ENCODE measurements at regions not wholly inside any gene's neighbourhood (a gene's known extent, or its start where the extent isn't known, plus 50 kb on each side); places are given as distances from the start of the nearest gene placed in this dataset.

GRCh38 chr15:94602754-94603470, 371.6 kb downstream of the MCTP2 start:
- TF ChIP-seq CTCF (conservative IDR thresholded peaks at IDR 0.05 in 1 of 2, IDR thresholded peaks at IDR 0.05 in 1 of 2; ENCODE audit: low read depth in 1 of 2, low read length in 2 of 2) (no peak), EZH2 (IDR thresholded peaks at IDR 0.05; ENCODE audit: low read length, missing control alignments) (no peak)

Measured in fibroblast of lung (primary cell).